GM21786 (cell line): ENCODE measurements at regions not wholly inside any gene's neighbourhood (a gene's known extent, or its start where the extent isn't known, plus 50 kb on each side); places are given as distances from the start of the nearest gene placed in this dataset.

Experiments used
- ATAC-seq: cut with Tn5 transposase; IDR thresholded peaks from one replicate; pipeline ENCODE4 v1.9.1; 2021; ENCODE audit not compliant: unreplicated experiment

GRCh38 chr9:27864644-27865438, 291.6 kb upstream of the C9orf72 start:
- ATAC-seq: no peak

- no peak for ATAC-seq
Measured at GRCh38 chr9:27866741-27867140, 293.5 kb upstream of the C9orf72 start.

GRCh38 chr9:27870404-27870803, 297.1 kb upstream of the C9orf72 start:
- ATAC-seq: no peak

- ATAC-seq: no peak
Measured at GRCh38 chr9:27880156-27880555, 306.9 kb upstream of the C9orf72 start.

- ATAC-seq: no peak
Measured at GRCh38 chr9:27880635-27881034, 307.4 kb upstream of the C9orf72 start.

GRCh38 chr9:27888661-27889295, 315.5 kb upstream of the C9orf72 start:
- peak; percentile 99 for ATAC-seq

- no peak for ATAC-seq
Measured at GRCh38 chr9:27924502-27924901, 351.2 kb upstream of the C9orf72 start.

- ATAC-seq: no peak
Measured at GRCh38 chr9:27925815-27926214, 352.5 kb upstream of the C9orf72 start.

- ATAC-seq: no peak
Measured at GRCh38 chr9:27929841-27930240, 356.6 kb upstream of the C9orf72 start.

- ATAC-seq: no peak
Measured at GRCh38 chr9:27933210-27934025, 360.1 kb upstream of the C9orf72 start.

GRCh38 chr9:27934471-27934870, 361.2 kb upstream of the C9orf72 start:
- no peak for ATAC-seq

GRCh38 chr9:27939186-27939585, 365.9 kb upstream of the C9orf72 start:
- no peak for ATAC-seq

- peak; percentile 46 for ATAC-seq
Measured at GRCh38 chr9:27940535-27940934, 367.3 kb upstream of the C9orf72 start.

GRCh38 chr9:27943501-27943900, 370.2 kb upstream of the C9orf72 start:
- ATAC-seq: no peak

- ATAC-seq: no peak
Measured at GRCh38 chr9:27945386-27945785, 372.1 kb upstream of the C9orf72 start.

- no peak for ATAC-seq
Measured at GRCh38 chr9:27950382-27950781, 377.1 kb upstream of the C9orf72 start.

GRCh38 chr9:27954858-27955257, 381.6 kb upstream of the C9orf72 start:
- no peak for ATAC-seq

- ATAC-seq: no peak
Measured at GRCh38 chr9:27963836-27964235, 390.6 kb upstream of the C9orf72 start.

- ATAC-seq: no peak
Measured at GRCh38 chr9:27967210-27967609, 393.9 kb upstream of the C9orf72 start.

- ATAC-seq: no peak
Measured at GRCh38 chr9:27977931-27978330, 404.6 kb upstream of the C9orf72 start.

- no peak for ATAC-seq
Measured at GRCh38 chr9:27985714-27986113, 412.4 kb upstream of the C9orf72 start.

- ATAC-seq: no peak
Measured at GRCh38 chr9:27990524-27990923, 417.2 kb upstream of the C9orf72 start.
